ENCODE measurements at regions not wholly inside any gene's neighbourhood (a gene's known extent, or its start where the extent isn't known, plus 50 kb on each side); places are given as distances from the start of the nearest gene placed in this dataset.

DNA sequence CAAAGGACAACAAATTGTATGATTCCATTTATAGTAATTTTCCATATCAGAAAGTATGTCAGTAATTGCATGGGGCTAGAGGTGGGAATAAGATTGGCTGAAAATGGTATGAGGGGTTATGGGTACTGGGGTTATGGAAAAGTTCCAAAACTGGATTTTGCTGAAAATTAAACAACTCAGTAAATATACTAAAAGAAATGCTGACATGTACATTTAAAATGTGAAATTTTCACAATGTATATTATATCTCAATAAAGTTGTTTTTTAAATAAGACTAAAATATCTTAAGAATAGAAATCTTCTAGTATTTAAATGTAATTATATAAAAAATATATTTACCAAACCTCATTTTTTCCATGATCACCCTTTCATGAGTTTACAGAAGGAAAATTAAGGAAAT is 844.9 kb upstream of the SLIT2 start:
- intact Hi-C loops (cut with micrococcal nuclease; ENCODE audit: unreplicated experiment) = no loop called here
- ATAC-seq (no peak), DNase-seq (ENCODE audit: low read depth, low spot score) (no peak)
- ChIA-PET CTCF (no interaction called here), POLR2A (no interaction called here)
- Histone ChIP-seq H3K4me3 (ENCODE audit: low read depth in 2 of 2, low read length in 2 of 2) (no peak overlapping the region), H3K36me3 (ENCODE audit: control insufficient read depth, insufficient read depth, low read length) (no peaks in the 10 kb centered on the region), H3K27ac (ENCODE audit: low read length) (no peak overlapping the region), H3K27me3 (ENCODE audit: control insufficient read depth, insufficient read depth, low read length) (no peaks in the 10 kb centered on the region), H3K9me3 (ENCODE audit: control insufficient read depth, insufficient read depth, low read depth, low read length) (no peaks in the 10 kb centered on the region), H3K4me1 (ENCODE audit: control insufficient read depth, insufficient read depth, low read length) (no peaks in the 10 kb centered on the region)
- TF ChIP-seq, protein P1, sequence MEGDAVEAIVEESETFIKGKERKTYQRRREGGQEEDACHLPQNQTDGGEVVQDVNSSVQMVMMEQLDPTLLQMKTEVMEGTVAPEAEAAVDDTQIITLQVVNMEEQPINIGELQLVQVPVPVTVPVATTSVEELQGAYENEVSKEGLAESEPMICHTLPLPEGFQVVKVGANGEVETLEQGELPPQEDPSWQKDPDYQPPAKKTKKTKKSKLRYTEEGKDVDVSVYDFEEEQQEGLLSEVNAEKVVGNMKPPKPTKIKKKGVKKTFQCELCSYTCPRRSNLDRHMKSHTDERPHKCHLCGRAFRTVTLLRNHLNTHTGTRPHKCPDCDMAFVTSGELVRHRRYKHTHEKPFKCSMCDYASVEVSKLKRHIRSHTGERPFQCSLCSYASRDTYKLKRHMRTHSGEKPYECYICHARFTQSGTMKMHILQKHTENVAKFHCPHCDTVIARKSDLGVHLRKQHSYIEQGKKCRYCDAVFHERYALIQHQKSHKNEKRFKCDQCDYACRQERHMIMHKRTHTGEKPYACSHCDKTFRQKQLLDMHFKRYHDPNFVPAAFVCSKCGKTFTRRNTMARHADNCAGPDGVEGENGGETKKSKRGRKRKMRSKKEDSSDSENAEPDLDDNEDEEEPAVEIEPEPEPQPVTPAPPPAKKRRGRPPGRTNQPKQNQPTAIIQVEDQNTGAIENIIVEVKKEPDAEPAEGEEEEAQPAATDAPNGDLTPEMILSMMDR (IDR thresholded peaks at IDR 0.05) = no peak
- TF ChIP-seq POLR2AphosphoS5 (IDR thresholded peaks at IDR 0.05; ENCODE audit: low read depth, low read length) = no peak
- no peak for TF ChIP-seq SIN3A (IDR thresholded peaks at IDR 0.05; ENCODE audit: borderline replicate concordance, insufficient read depth, low read depth, low read length)
- no peak for TF ChIP-seq TCF7L2 (IDR thresholded peaks at IDR 0.05; ENCODE audit: low read depth, low read length)
- TF ChIP-seq, protein P2, sequence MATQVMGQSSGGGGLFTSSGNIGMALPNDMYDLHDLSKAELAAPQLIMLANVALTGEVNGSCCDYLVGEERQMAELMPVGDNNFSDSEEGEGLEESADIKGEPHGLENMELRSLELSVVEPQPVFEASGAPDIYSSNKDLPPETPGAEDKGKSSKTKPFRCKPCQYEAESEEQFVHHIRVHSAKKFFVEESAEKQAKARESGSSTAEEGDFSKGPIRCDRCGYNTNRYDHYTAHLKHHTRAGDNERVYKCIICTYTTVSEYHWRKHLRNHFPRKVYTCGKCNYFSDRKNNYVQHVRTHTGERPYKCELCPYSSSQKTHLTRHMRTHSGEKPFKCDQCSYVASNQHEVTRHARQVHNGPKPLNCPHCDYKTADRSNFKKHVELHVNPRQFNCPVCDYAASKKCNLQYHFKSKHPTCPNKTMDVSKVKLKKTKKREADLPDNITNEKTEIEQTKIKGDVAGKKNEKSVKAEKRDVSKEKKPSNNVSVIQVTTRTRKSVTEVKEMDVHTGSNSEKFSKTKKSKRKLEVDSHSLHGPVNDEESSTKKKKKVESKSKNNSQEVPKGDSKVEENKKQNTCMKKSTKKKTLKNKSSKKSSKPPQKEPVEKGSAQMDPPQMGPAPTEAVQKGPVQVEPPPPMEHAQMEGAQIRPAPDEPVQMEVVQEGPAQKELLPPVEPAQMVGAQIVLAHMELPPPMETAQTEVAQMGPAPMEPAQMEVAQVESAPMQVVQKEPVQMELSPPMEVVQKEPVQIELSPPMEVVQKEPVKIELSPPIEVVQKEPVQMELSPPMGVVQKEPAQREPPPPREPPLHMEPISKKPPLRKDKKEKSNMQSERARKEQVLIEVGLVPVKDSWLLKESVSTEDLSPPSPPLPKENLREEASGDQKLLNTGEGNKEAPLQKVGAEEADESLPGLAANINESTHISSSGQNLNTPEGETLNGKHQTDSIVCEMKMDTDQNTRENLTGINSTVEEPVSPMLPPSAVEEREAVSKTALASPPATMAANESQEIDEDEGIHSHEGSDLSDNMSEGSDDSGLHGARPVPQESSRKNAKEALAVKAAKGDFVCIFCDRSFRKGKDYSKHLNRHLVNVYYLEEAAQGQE (IDR thresholded peaks at IDR 0.05; ENCODE audit: insufficient read depth in 1 of 2, low read depth in 2 of 2, low read length in 1 of 2) = no peak
- in situ Hi-C loops (cut with HindIII; ENCODE audit: low pct_unique_long_range_greater_than_20kb, low sequenced_read_pairs) = no loop called here
- BruUV-seq (replicated peaks) = no TSS peak

DNA sequence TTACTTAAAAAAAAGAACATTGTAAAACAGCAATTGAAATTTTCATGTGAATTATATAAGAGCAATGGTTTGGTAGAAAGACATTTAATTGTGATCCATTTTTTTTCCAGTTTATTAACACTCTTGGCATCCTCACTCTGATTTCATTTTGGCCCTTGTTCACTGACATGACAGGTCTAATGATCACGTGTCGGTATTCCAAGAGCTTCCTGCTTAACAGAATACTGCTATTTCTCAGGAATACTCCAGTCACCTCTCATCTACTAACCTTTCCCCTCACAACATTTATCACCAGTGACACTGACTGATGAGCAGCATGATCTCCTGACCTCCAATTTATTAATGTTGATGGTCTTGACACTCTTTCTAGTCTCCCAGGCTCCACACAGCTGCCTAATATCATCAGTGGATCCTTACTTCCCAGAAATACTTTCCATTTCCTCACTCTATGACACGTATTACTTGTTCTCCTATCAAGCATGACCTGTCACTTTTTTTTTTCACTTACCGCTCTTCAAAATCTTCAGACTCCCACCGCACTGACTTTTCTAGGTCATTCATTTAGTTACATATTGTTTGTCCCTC is 847.8 kb upstream of the SLIT2 start:
- Histone ChIP-seq H3K36me3 (ENCODE audit: control insufficient read depth, insufficient read depth, low read length) (no peaks in the 10 kb centered on the region), H3K27ac (ENCODE audit: low read length) (no peak overlapping the region), H3K4me1 (ENCODE audit: control insufficient read depth, insufficient read depth, low read length) (no peaks in the 10 kb centered on the region), H3K4me3 (ENCODE audit: low read depth in 2 of 2, low read length in 2 of 2) (no peak overlapping the region), H3K27me3 (ENCODE audit: control insufficient read depth, insufficient read depth, low read length) (no peaks in the 10 kb centered on the region), H3K9me3 (ENCODE audit: control insufficient read depth, insufficient read depth, low read depth, low read length) (no peaks in the 10 kb centered on the region)
- no peak for ATAC-seq
- POLR2A ChIA-PET = no interaction called here
- CTCF ChIA-PET = no interaction called here
- TF ChIP-seq SIN3A (IDR thresholded peaks at IDR 0.05; ENCODE audit: borderline replicate concordance, insufficient read depth, low read depth, low read length) (no peak), TCF7L2 (IDR thresholded peaks at IDR 0.05; ENCODE audit: low read depth, low read length) (no peak), POLR2AphosphoS5 (IDR thresholded peaks at IDR 0.05; ENCODE audit: low read depth, low read length) (no peak)
- TF ChIP-seq, protein P2 (IDR thresholded peaks at IDR 0.05; ENCODE audit: insufficient read depth in 1 of 2, low read depth in 2 of 2, low read length in 1 of 2) = no peak
- TF ChIP-seq, protein P1 (IDR thresholded peaks at IDR 0.05) = no peak
- intact Hi-C loops (cut with micrococcal nuclease; ENCODE audit: unreplicated experiment) (no loop called here), in situ Hi-C loops (cut with HindIII; ENCODE audit: low pct_unique_long_range_greater_than_20kb, low sequenced_read_pairs) (no loop called here)
- BruUV-seq (replicated peaks) = no TSS peak
- DNase-seq (ENCODE audit: low read depth, low spot score) = no peak

Data from Panc1 (cell line).